ENCODE measurements at regions not wholly inside any gene's neighbourhood (a gene's known extent, or its start where the extent isn't known, plus 50 kb on each side); places are given as distances from the start of the nearest gene placed in this dataset.
"Not testable (repeated sequence)": the region's sequence is repeated elsewhere in the genome, so short reads cannot be mapped to it uniquely, and the experiment has no call there.

DNA sequence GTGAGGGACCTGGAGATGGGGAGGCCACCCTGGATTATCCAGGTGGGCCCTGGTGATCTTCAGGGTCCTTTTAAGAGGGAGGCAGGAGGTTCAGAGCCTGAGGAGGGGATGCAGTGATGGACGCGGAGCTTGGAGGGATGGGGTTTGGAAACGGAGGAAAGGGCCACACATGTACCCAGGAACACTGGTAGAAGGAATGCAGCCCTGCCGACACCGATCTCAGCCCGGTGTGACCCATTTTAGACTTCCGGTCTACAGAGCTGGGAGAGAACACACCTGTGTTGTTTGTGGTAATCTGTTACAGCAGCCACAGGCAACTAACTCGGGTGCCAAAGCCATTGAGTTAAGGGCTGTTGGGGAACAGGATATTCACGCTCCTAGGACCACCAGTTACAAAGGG, 345.2 kb downstream of the CNTNAP3B start:
- H3K4me3 ChIP-seq; ATAC-seq (replicated peaks in 6 of 8); in situ Hi-C loops (cut with MboI; ENCODE audit: low pct_unique_long_range_greater_than_20kb in 2 of 9, low sequenced_read_pairs in 9 of 9, unreplicated experiment in 9 of 9); H3K27ac ChIP-seq; H3K4me1 ChIP-seq (replicated peaks in 1 of 2): not testable (repeated sequence)
- no CpG with 5 or more reads among the region's 9 CpGs for WGBS, 10 experiments

DNA sequence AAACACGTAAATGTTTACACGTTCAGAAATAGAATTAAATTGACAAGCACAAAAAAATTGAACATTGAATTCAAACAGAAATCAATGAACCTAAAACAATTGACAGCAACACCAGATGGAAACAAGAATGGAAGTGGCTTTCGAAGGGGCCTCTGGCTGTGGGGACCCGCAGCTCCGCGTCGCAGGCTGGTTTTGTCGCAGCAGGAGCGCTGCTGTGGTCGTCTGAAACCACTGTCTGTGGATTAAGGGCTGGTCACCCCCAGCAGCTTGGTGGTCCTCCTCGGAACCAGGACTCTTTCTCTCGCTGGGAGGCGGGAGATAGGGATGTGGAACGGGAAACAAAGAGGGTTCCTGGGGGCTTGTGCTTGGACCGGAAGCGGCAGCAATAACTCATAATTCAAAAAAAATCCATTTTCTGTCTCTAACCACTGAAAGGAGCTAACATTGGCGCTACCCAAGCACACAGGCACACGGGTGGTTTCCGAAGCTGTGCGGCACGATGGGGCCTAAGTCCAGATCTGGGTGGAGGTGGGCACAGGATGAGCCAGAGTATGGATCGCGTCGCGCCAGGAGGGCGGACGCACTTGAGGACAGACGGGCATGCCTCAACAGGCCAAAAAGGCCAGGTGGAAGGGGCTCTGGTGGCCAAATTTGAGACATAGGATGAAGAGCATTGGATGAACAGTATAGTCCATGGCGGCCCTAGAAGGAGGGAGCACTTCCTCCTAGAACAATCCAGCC, 346.0 kb downstream of the CNTNAP3B start:
- ATAC-seq (replicated peaks in 6 of 8); in situ Hi-C loops (cut with MboI; ENCODE audit: low pct_unique_long_range_greater_than_20kb in 2 of 9, low sequenced_read_pairs in 9 of 9, unreplicated experiment in 9 of 9); H3K4me1 ChIP-seq (replicated peaks in 1 of 2); H3K27ac ChIP-seq; H3K4me3 ChIP-seq: not testable (repeated sequence)
- 87% methylated on average over 3 of the region's 29 CpGs; no CpG with 5 or more reads in 9 of the 10 experiments for WGBS, 10 experiments

- WGBS, 10 experiments: 40 to 100% (median 93%) methylated on average over 1 to 2 of the region's 2 CpGs; no CpG with 5 or more reads in 6 of the 10 experiments
- ATAC-seq (replicated peaks in 6 of 8); in situ Hi-C loops (cut with MboI; ENCODE audit: low pct_unique_long_range_greater_than_20kb in 2 of 9, low sequenced_read_pairs in 9 of 9, unreplicated experiment in 9 of 9): not testable (repeated sequence)
Observed at GRCh38 chr9:41781899-41782298, 347.3 kb downstream of the CNTNAP3B start.

GRCh38 chr9:41779897-41780406, 349.3 kb downstream of the CNTNAP3B start:
- H3K4me3 ChIP-seq; ATAC-seq (replicated peaks in 6 of 8); H3K4me1 ChIP-seq (replicated peaks in 1 of 2); in situ Hi-C loops (cut with MboI; ENCODE audit: low pct_unique_long_range_greater_than_20kb in 2 of 9, low sequenced_read_pairs in 9 of 9, unreplicated experiment in 9 of 9); H3K27ac ChIP-seq: not testable (repeated sequence)
- WGBS, 10 experiments: 40 to 42% methylated on average over 1 to 2 of the region's 17 CpGs; no CpG with 5 or more reads in 8 of the 10 experiments

More at GRCh38 chr9:41781899-41782298, 347.3 kb downstream of the CNTNAP3B start:
- not testable (repeated sequence) for H3K4me1 ChIP-seq (replicated peaks in 1 of 2); H3K27ac ChIP-seq; H3K4me3 ChIP-seq

DNA sequence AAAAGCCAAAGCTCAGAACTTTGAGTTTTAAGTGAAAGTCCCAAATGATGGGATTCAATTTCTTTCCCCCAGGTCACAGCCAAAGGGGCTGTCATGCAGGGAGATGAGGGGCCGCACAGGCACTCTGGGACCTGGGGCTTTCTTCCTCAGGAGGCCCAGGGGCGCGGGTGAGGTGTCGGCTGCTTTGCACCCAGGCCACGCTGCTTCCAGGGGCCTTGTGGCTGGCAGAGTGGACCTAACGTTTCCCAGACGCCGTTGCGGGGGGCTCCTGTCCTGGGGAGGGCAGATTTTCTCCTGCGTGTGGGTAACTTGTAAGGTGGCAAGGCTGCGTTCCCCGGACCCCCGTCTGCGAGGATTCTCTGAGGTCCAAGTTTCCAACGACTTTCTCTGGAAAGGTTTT, 350.0 kb downstream of the CNTNAP3B start:
- WGBS, 10 experiments: no CpG with 5 or more reads among the region's 15 CpGs
- in situ Hi-C loops (cut with MboI; ENCODE audit: low pct_unique_long_range_greater_than_20kb in 2 of 9, low sequenced_read_pairs in 9 of 9, unreplicated experiment in 9 of 9); H3K27ac ChIP-seq; H3K4me1 ChIP-seq (replicated peaks in 1 of 2); H3K4me3 ChIP-seq; ATAC-seq (replicated peaks in 6 of 8): not testable (repeated sequence)

- ATAC-seq (replicated peaks in 6 of 8); H3K4me3 ChIP-seq; in situ Hi-C loops (cut with MboI; ENCODE audit: low pct_unique_long_range_greater_than_20kb in 2 of 9, low sequenced_read_pairs in 9 of 9, unreplicated experiment in 9 of 9); H3K27ac ChIP-seq; H3K4me1 ChIP-seq (replicated peaks in 1 of 2): not testable (repeated sequence)
- no CpG with 5 or more reads among the region's 38 CpGs for WGBS, 10 experiments
Observed at GRCh38 chr9:41778535-41779071, 350.6 kb downstream of the CNTNAP3B start.

DNA sequence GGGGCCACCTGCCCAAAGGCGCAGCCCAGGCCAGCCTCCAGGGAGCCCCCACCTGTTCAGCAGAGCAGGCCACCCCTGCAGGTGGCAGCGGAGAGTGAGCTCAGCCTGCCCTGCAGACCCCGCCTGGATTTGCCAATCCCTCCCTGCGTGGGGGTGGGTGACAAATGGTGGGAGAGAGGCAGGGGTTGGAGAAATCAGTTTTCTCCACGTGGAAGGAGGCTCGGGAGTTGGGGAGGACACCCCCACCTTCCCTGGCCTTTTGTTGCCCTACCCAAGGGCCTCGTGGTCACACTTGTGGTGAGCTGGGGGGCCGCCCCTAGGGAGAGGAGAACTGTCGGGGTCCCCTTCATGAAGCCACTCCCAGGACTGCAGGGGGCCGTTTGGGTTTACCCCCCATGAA, 351.7 kb downstream of the CNTNAP3B start:
- in situ Hi-C loops (cut with MboI; ENCODE audit: low pct_unique_long_range_greater_than_20kb in 2 of 9, low sequenced_read_pairs in 9 of 9, unreplicated experiment in 9 of 9); H3K4me3 ChIP-seq; ATAC-seq (replicated peaks in 6 of 8); H3K4me1 ChIP-seq (replicated peaks in 1 of 2); H3K27ac ChIP-seq: not testable (repeated sequence)
- no CpG with 5 or more reads among the region's 10 CpGs for WGBS, 10 experiments

GRCh38 chr9:41772541-41772940, 356.7 kb downstream of the CNTNAP3B start:
- in situ Hi-C loops (cut with MboI; ENCODE audit: low pct_unique_long_range_greater_than_20kb in 2 of 9, low sequenced_read_pairs in 9 of 9, unreplicated experiment in 9 of 9); H3K4me1 ChIP-seq (replicated peaks in 1 of 2); H3K4me3 ChIP-seq; H3K27ac ChIP-seq; ATAC-seq (replicated peaks in 6 of 8): not testable (repeated sequence)
- WGBS, 10 experiments: no CpG with 5 or more reads among the region's 7 CpGs

DNA sequence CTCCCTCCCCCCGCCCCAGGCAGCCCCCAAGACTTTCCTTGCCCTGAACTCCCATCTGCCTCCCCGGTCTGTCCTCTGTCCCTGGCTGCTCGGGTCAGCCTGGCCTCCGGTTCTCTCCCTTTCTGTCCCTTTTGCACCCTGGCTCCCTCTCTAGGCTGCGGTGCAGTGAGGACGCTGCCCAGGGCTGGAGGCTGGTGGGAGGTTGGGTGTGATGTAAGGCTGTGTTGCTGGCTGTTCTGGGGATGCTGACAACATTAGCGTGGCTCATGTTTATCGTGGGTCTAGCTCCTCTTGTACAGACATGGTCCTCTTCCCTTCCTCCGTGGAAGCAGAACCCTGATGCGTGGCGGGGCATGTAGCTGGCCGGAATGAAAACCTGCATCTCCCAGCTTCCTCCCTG, 357.5 kb downstream of the CNTNAP3B start:
- ATAC-seq (replicated peaks in 6 of 8); H3K4me1 ChIP-seq (replicated peaks in 1 of 2); in situ Hi-C loops (cut with MboI; ENCODE audit: low pct_unique_long_range_greater_than_20kb in 2 of 9, low sequenced_read_pairs in 9 of 9, unreplicated experiment in 9 of 9); H3K27ac ChIP-seq; H3K4me3 ChIP-seq: not testable (repeated sequence)
- no CpG with 5 or more reads among the region's 12 CpGs for WGBS, 10 experiments

DNA sequence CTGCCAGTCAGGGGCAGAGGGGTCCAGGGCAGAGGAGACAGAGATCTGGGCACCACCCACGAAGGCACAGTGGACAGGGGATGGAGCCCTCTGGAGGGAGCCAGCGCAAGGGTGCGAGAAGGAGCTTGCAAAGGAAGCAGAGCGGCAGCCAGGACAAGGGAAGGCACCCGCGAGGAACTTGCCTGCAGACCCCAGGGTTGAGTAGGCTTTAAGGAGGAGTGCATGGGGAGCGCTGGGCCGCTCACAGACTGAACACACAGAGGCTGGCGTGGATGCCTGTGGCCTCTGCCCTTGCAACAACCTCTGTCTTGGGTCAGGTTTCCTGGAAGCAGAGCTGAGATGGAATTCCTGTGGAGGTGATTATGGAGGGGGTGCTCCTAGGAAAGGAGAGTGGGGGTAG, 374.4 kb downstream of the CNTNAP3B start:
- WGBS, 10 experiments: no CpG with 5 or more reads among the region's 9 CpGs
- ATAC-seq (replicated peaks in 6 of 8); H3K4me3 ChIP-seq; H3K27ac ChIP-seq; H3K4me1 ChIP-seq (replicated peaks in 1 of 2); in situ Hi-C loops (cut with MboI; ENCODE audit: low pct_unique_long_range_greater_than_20kb in 2 of 9, low sequenced_read_pairs in 9 of 9, unreplicated experiment in 9 of 9): not testable (repeated sequence)

GRCh38 chr9:41754403-41754802, 374.8 kb downstream of the CNTNAP3B start:
- ATAC-seq (replicated peaks in 6 of 8); in situ Hi-C loops (cut with MboI; ENCODE audit: low pct_unique_long_range_greater_than_20kb in 2 of 9, low sequenced_read_pairs in 9 of 9, unreplicated experiment in 9 of 9); H3K4me3 ChIP-seq; H3K4me1 ChIP-seq (replicated peaks in 1 of 2); H3K27ac ChIP-seq: not testable (repeated sequence)
- WGBS, 10 experiments: no CpG with 5 or more reads among the region's 15 CpGs

GRCh38 chr9:41741897-41742296, 387.3 kb downstream of the CNTNAP3B start:
- WGBS, 10 experiments: no CpG with 5 or more reads among the region's 16 CpGs

DNA sequence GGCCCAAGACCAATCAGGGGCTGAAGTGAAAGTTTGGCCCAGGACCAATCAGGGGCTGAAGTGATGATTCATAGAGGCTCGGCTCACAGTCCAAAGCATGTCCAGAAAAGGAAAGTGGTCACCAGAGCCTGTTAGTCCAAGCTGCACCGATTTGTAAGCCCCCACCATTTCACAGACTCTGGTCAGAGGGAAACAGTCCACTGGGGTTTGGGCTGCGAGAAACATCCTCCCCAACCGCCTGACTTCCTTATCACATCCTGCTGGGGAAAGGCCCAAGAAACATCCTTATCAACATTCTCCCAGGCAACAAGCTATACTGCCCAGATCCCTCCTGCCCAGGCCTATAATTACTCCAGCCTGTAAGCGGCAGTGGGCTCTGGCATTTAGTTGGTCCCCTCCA, 388.1 kb downstream of the CNTNAP3B start:
- in situ Hi-C loops (cut with MboI; ENCODE audit: low pct_unique_long_range_greater_than_20kb in 2 of 9, low sequenced_read_pairs in 9 of 9, unreplicated experiment in 9 of 9); H3K4me3 ChIP-seq; H3K27ac ChIP-seq; ATAC-seq (replicated peaks in 6 of 8); H3K4me1 ChIP-seq (replicated peaks in 1 of 2): not testable (repeated sequence)
- no CpG with 5 or more reads among the region's 5 CpGs for WGBS, 10 experiments

More at GRCh38 chr9:41741897-41742296, 387.3 kb downstream of the CNTNAP3B start:
- ATAC-seq (replicated peaks in 6 of 8); H3K4me3 ChIP-seq; H3K27ac ChIP-seq; H3K4me1 ChIP-seq (replicated peaks in 1 of 2); in situ Hi-C loops (cut with MboI; ENCODE audit: low pct_unique_long_range_greater_than_20kb in 2 of 9, low sequenced_read_pairs in 9 of 9, unreplicated experiment in 9 of 9): not testable (repeated sequence)

- ATAC-seq (replicated peaks in 6 of 8); in situ Hi-C loops (cut with MboI; ENCODE audit: low pct_unique_long_range_greater_than_20kb in 2 of 9, low sequenced_read_pairs in 9 of 9, unreplicated experiment in 9 of 9): not testable (repeated sequence)
- WGBS, 10 experiments: 40 to 100% (median 100%) methylated on average over 1 to 2 of the region's 5 CpGs; no CpG with 5 or more reads in 7 of the 10 experiments
Observed at GRCh38 chr9:41738681-41739080, 390.5 kb downstream of the CNTNAP3B start.

More at GRCh38 chr9:41738681-41739080, 390.5 kb downstream of the CNTNAP3B start:
- not testable (repeated sequence) for H3K4me1 ChIP-seq (replicated peaks in 1 of 2); H3K27ac ChIP-seq; H3K4me3 ChIP-seq

Measured in motor neuron (in vitro differentiated cells).